Astrocyte of the spinal cord (primary cell): ENCODE measurements at regions not wholly inside any gene's neighbourhood (a gene's known extent, or its start where the extent isn't known, plus 50 kb on each side); places are given as distances from the start of the nearest gene placed in this dataset.

Source experiments
- DNase-seq: peaks from one replicate; pipeline ENCODE4 v3.0.0; 2011; ENCODE audit warnings: low read depth, low spot score
- H3K4me3 ChIP-seq: 2 replicates; pipeline ENCODE4 v1.5.1; 2011; ENCODE audit warnings: low read depth, mild to moderate bottlenecking, low read length, moderate library complexity
- CTCF ChIP-seq: IDR thresholded peaks from 2 replicates; pipeline ENCODE4 v1.5.1; 2012; ENCODE audit warnings: low read depth, mild to moderate bottlenecking, low read length, inconsistent platforms
- in situ Hi-C: cut with HindIII; loops from 2 replicates; pipeline ENCODE4 v1.10.0; 2017; ENCODE audit warnings: low sequenced_read_pairs

- H3K4me3 ChIP-seq = no peak overlapping the region
- peak; percentile 29 for DNase-seq
- no peak for TF ChIP-seq CTCF
- in situ Hi-C loops = no loop called here
Observed at GRCh38 chr4:152106781-152107321, 346.0 kb upstream of the GATB start.

- H3K4me3 ChIP-seq = no peak overlapping the region
- TF ChIP-seq CTCF = no peak
- in situ Hi-C loops = no loop called here
- peak; percentile 96 for DNase-seq
Observed at GRCh38 chr4:152106113-152106763, 345.4 kb upstream of the GATB start.

GRCh38 chr4:152104901-152105357, 344.1 kb upstream of the GATB start:
- no peak for DNase-seq
- no peak overlapping the region for H3K4me3 ChIP-seq
- no peak for TF ChIP-seq CTCF
- in situ Hi-C loops = no loop called here

- in situ Hi-C loops = no loop called here
- no peak for TF ChIP-seq CTCF
- no peak overlapping the region for H3K4me3 ChIP-seq
Observed at GRCh38 chr4:152104356-152104755, 343.5 kb upstream of the GATB start.

GRCh38 chr4:152103181-152103901, 342.5 kb upstream of the GATB start:
- in situ Hi-C loops = no loop called here
- H3K4me3 ChIP-seq = no peak overlapping the region
- DNase-seq = no peak
- TF ChIP-seq CTCF = no peak

More at GRCh38 chr4:152104356-152104755, 343.5 kb upstream of the GATB start:
- DNase-seq = no peak

- no peak for DNase-seq
- no peak for TF ChIP-seq CTCF
- no peak overlapping the region for H3K4me3 ChIP-seq
- in situ Hi-C loops = no loop called here
Observed at GRCh38 chr4:152102436-152103000, 341.7 kb upstream of the GATB start.
